GM12875 (cell line): ENCODE measurements at regions not wholly inside any gene's neighbourhood (a gene's known extent, or its start where the extent isn't known, plus 50 kb on each side); places are given as distances from the start of the nearest gene placed in this dataset.

ENCODE experiments used
- H3K4me3 ChIP-seq: one replicate; pipeline ENCODE4 v1.5.1; 2011; ENCODE audit warnings: low read depth, low read length, control low read depth
- TF ChIP-seq, protein P1 (sequence below): IDR thresholded peaks from 2 replicates; pipeline ENCODE4 v1.5.1; 2011; ENCODE audit warnings: low read depth, mild to moderate bottlenecking, control low read depth, inconsistent platforms, low read length, moderate library complexity, borderline replicate concordance; ENCODE audit not compliant: insufficient read depth

DNA sequence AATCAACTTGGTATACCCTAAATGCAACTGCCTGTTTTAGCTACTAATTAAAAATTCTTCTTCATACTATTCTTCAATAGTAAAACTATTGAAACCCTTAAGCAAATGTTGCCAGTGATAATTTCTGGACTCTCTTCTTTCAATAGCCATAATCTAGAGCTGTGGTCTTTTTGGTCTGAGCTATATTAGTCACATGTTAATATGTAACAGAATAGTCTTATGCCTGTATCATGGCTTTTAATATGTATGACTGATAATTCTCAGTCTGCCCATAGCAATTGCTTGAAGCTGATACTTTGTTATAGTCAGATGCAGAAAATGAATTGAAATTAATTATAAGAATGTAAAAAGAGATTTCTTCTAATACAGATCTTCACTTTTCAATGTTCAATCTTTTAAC is 1871.9 kb upstream of the CDH6 start:
- H3K4me3 ChIP-seq, result no peak overlapping the region
- TF ChIP-seq, protein P1, sequence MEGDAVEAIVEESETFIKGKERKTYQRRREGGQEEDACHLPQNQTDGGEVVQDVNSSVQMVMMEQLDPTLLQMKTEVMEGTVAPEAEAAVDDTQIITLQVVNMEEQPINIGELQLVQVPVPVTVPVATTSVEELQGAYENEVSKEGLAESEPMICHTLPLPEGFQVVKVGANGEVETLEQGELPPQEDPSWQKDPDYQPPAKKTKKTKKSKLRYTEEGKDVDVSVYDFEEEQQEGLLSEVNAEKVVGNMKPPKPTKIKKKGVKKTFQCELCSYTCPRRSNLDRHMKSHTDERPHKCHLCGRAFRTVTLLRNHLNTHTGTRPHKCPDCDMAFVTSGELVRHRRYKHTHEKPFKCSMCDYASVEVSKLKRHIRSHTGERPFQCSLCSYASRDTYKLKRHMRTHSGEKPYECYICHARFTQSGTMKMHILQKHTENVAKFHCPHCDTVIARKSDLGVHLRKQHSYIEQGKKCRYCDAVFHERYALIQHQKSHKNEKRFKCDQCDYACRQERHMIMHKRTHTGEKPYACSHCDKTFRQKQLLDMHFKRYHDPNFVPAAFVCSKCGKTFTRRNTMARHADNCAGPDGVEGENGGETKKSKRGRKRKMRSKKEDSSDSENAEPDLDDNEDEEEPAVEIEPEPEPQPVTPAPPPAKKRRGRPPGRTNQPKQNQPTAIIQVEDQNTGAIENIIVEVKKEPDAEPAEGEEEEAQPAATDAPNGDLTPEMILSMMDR, result no peak

- no peak overlapping the region for H3K4me3 ChIP-seq
- TF ChIP-seq, protein P1, result no peak
Observed at GRCh38 chr5:29309359-29309758, 1884.1 kb upstream of the CDH6 start.

- H3K4me3 ChIP-seq, result no peak overlapping the region
- TF ChIP-seq, protein P1, result no peak
Observed at GRCh38 chr5:29307478-29307877, 1886.0 kb upstream of the CDH6 start.

DNA sequence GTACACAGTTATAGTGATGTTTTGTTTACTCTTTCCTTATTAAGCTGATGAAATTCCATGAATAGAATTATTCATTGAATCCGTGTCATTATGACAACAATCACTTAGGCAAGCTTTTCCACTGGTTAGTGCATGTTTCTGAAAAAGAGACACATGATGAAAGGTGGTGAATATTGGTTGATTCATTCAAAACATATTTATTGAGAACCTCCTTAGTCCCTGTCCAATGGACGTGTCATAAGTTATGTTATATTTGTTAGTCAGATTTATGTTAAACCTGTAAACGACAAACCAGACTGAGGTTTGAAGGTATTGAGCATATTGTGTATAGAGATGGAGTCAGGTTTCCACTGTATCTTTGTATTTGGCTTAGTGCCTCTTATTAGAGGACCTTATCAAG is 1888.9 kb upstream of the CDH6 start:
- TF ChIP-seq, protein P1, result no peak

DNA sequence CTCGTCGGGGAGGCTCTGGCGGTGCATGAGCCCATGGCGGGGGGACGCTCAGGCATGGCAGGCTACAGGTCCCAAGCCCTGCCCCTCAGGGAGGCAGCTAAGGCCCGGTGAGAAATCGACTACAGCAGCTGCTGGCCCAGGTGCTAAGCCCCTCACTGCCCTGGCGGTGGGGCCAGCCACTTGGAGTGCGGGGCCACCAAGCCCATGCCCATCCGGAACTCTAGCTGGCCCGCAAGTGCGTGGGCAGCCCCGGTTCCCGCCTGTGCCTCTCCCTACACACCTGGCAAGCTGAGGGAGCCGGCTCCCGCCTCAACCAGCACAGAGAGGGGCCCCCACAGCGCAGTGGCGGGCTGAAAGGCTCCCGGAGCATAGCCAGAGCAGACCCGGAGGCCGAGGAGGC is 1896.9 kb upstream of the CDH6 start:
- TF ChIP-seq, protein P1, result no peak
- no peak overlapping the region for H3K4me3 ChIP-seq

More for the DNA sequence above, 1888.9 kb upstream of the CDH6 start:
- no peak overlapping the region for H3K4me3 ChIP-seq

GRCh38 chr5:29277642-29278041 is 1915.8 kb upstream of the CDH6 start:
- TF ChIP-seq, protein P1, result no peak

DNA sequence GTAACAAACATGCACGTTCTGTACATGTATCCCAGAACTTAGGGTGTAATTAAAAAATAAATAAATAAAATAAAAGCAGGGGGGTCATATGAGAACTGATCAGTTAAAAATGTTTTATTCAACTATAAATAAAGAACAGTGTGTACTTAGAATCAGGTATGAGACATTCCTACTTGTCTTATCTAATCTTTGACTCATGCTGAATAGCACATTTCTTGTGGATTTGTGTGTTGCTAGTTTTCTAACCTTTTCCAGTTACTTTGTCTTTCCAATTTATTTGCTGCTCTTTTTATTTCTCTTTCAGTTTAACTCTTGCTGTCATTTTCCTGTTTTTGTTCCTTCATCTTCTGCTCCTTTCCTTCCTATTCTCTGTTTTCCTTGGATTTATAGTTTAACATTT is 1917.1 kb upstream of the CDH6 start:
- TF ChIP-seq, protein P1, result no peak
- H3K4me3 ChIP-seq, result no peak overlapping the region

More at GRCh38 chr5:29277642-29278041, 1915.8 kb upstream of the CDH6 start:
- no peak overlapping the region for H3K4me3 ChIP-seq
